ENCODE measurements at regions not wholly inside any gene's neighbourhood (a gene's known extent, or its start where the extent isn't known, plus 50 kb on each side); places are given as distances from the start of the nearest gene placed in this dataset.

DNA sequence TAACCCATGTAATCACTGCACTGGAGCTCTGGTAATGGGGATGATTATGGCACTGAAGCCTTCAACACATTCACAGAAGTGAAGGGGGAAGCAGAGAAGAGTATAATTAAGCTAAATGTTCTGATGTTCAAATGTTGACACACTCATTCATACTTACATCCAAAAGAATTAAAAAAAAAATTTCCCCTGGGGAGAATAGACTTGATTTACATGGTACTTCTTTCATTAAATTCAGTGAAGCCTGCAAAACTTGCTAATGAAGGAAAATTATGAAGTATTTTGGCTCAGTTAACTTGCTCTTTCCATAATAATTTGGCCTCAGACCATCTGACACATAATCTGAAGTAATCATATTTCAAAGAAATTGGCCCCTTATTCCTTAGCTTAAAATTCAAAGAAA, 428.8 kb downstream of the SH3GL2 start:
- TF ChIP-seq, protein P1, sequence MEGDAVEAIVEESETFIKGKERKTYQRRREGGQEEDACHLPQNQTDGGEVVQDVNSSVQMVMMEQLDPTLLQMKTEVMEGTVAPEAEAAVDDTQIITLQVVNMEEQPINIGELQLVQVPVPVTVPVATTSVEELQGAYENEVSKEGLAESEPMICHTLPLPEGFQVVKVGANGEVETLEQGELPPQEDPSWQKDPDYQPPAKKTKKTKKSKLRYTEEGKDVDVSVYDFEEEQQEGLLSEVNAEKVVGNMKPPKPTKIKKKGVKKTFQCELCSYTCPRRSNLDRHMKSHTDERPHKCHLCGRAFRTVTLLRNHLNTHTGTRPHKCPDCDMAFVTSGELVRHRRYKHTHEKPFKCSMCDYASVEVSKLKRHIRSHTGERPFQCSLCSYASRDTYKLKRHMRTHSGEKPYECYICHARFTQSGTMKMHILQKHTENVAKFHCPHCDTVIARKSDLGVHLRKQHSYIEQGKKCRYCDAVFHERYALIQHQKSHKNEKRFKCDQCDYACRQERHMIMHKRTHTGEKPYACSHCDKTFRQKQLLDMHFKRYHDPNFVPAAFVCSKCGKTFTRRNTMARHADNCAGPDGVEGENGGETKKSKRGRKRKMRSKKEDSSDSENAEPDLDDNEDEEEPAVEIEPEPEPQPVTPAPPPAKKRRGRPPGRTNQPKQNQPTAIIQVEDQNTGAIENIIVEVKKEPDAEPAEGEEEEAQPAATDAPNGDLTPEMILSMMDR (IDR thresholded peaks at IDR 0.05) = no peak
- no peak for TF ChIP-seq POLR2A (IDR thresholded peaks at IDR 0.05)

Measured in heart left ventricle (tissue), 13 donors.